Mesodermal cell (in vitro differentiated cells): ENCODE measurements at regions not wholly inside any gene's neighbourhood (a gene's known extent, or its start where the extent isn't known, plus 50 kb on each side); places are given as distances from the start of the nearest gene placed in this dataset.
A peak's percentile ranks its signal among the peaks of the same experiment; 100 is the strongest.

Experiments used
- H3K27ac ChIP-seq: 2 replicates; pipeline ENCODE4 v1.7.0; 2013; ENCODE audit warnings: mild to moderate bottlenecking, low read depth, low read length, moderate library complexity; ENCODE audit not compliant: severe bottlenecking
- H3K36me3 ChIP-seq: 2 replicates; pipeline ENCODE4 v1.7.1; 2013; ENCODE audit warnings: mild to moderate bottlenecking, low read length, moderate library complexity; ENCODE audit not compliant: control insufficient read depth, insufficient read depth
- H3K4me1 ChIP-seq: one replicate; pipeline ENCODE4 v1.7.1; 2013; ENCODE audit warnings: mild to moderate bottlenecking, low read length; ENCODE audit not compliant: insufficient read depth, control insufficient read depth, poor library complexity, severe bottlenecking
- H3K4me3 ChIP-seq: 2 replicates; pipeline ENCODE4 v1.7.0; 2013; ENCODE audit warnings: low read length, control low read depth, mild to moderate bottlenecking; ENCODE audit not compliant: insufficient read depth, poor library complexity, severe bottlenecking; ENCODE audit errors: extremely low read depth
- H3K9me3 ChIP-seq: 2 replicates; pipeline ENCODE4 v1.7.1; 2013; ENCODE audit warnings: mild to moderate bottlenecking, low read length, moderate library complexity; ENCODE audit not compliant: control insufficient read depth
- WGBS, 2 experiments: methylation state at CpG; one replicate each; pipeline ENCODE4 v1.1.5; 2013; ENCODE audit warnings: missing lambda C conversion rate in 2 of 2; ENCODE audit not compliant: insufficient coverage in 2 of 2; 5-methylcytosine and 5-hydroxymethylcytosine counted together

- Histone ChIP-seq H3K36me3 (no peaks in the 10 kb centered on the region), H3K4me1 (peaks cover 21% of the 10 kb centered on the region), H3K4me3 (no peak overlapping the region), H3K9me3 (no peaks in the 10 kb centered on the region), H3K27ac (no peak overlapping the region)
- 100% methylated on average over 1 to 2 of the region's 2 CpGs for WGBS, 2 experiments
These were observed 163.4 kb downstream of the FOXO1 start for GRCh38 chr13:40503011-40503410.

DNA sequence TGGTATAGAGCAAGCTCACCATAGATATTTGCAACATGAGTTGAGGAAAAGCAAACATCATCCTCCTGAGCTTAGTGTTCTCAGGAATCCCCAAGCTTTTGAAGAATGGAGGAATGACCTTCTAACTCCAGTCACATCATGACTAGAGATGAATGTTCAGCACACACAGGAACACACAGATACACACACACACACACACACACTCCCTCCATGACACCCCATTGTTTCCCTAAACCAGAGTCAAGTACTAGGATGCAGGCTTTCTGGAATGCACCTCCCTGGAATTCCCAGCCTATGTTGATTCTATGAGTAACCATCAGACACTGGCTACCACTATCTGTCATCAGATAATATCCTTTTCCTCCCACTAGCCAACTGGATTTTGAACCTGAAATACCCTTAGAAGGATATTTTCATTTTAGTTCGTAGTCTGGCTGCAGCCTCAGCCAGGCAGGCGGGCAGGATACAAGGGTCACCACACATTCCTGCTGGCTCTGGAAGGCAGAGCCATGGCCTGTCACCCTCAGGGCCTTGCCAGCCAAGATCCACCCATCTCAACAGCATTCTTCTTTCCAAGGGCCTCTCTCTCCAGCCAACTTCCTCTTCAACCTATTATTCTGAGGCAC is 162.4 kb downstream of the FOXO1 start:
- Histone ChIP-seq H3K36me3 (no peaks in the 10 kb centered on the region), H3K27ac (peak overlapping the region; percentile 78), H3K4me3 (no peak overlapping the region), H3K4me1 (peaks cover 21% of the 10 kb centered on the region), H3K9me3 (no peaks in the 10 kb centered on the region)
- 80 to 94% methylated on average over 2 of the region's 2 CpGs for WGBS, 2 experiments

DNA sequence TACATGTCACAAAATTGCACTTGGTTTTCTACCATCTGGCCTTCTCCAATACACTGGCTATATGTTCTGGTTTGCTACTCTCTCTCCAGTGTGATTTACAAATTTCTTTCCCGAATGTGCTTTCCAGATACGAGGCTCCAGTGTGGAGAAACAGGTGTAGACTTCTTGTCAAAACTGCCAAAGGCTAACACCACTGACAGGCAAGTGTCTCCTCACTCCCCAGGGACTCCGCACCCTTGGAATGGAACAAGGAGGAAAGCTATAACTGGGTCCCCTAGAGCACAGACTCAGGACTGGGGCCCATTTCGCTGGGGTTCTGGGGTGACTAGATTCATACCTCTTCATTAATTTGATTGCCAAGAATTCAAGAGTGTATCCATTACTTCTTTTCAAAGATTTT is 161.8 kb downstream of the FOXO1 start:
- peak overlapping the region; percentile 78 for H3K27ac ChIP-seq
- no peaks in the 10 kb centered on the region for H3K36me3 ChIP-seq
- H3K4me1 ChIP-seq = peaks cover 21% of the 10 kb centered on the region
- no peaks in the 10 kb centered on the region for H3K9me3 ChIP-seq
- no peak overlapping the region for H3K4me3 ChIP-seq
- 90 to 100% methylated on average over 3 to 4 of the region's 4 CpGs for WGBS, 2 experiments

- Histone ChIP-seq H3K4me1 (peaks cover 21% of the 10 kb centered on the region), H3K36me3 (no peaks in the 10 kb centered on the region), H3K9me3 (no peaks in the 10 kb centered on the region), H3K4me3 (no peak overlapping the region), H3K27ac (no peak overlapping the region)
- WGBS, 2 experiments = 40 to 84% methylated on average over 1 to 2 of the region's 3 CpGs
These were observed 161.2 kb downstream of the FOXO1 start for GRCh38 chr13:40505196-40505595.
